AG04450 (cell line): ENCODE measurements at regions not wholly inside any gene's neighbourhood (a gene's known extent, or its start where the extent isn't known, plus 50 kb on each side); places are given as distances from the start of the nearest gene placed in this dataset.

Experiments used
- CTCF ChIA-PET: fragments of 300-600, 350-600 bp; formaldehyde crosslinking; extraction: SDS; loops from one replicate; lab custom pipeline; 2022; ENCODE audit warnings: antibody characterized with exemption, inconsistent platforms; lab: Charles Lee
- POLR2A ChIA-PET: fragments of 350-600 bp; formaldehyde crosslinking; extraction: SDS; loops from one replicate; lab custom pipeline; 2021; ENCODE audit warnings: antibody characterized with exemption, inconsistent platforms; lab: Yijun Ruan, JAX
- DNase-seq: peaks from one replicate; pipeline ENCODE4 v3.0.0-alpha.2; 2011; ENCODE audit warnings: low read depth, low spot score
- H3K27ac ChIP-seq: one replicate; pipeline ENCODE4 v1.5.1; 2012; ENCODE audit warnings: low read depth, low read length, control low read depth
- H3K27me3 ChIP-seq: one replicate; pipeline ENCODE4 v1.6.0; 2012; ENCODE audit warnings: low read length; ENCODE audit not compliant: control insufficient read depth, insufficient read depth
- H3K4me3 ChIP-seq: 2 replicates; pipeline ENCODE4 v1.5.1; 2011; ENCODE audit warnings: mild to moderate bottlenecking, low read depth, low read length, control low read depth
- H3K9me3 ChIP-seq: 2 replicates; pipeline ENCODE4 v1.5.1; 2012; ENCODE audit warnings: low read length; ENCODE audit not compliant: control insufficient read depth, insufficient read depth
- CTCF ChIP-seq: IDR thresholded peaks from 2 replicates; pipeline ENCODE4 v1.5.1; 2011; ENCODE audit warnings: low read depth, low read length, control low read depth, inconsistent platforms

GRCh38 chr2:65706411-65706810 is 274.0 kb upstream of the SPRED2 start:
- CTCF ChIA-PET, result no interaction called here
- no peak for TF ChIP-seq CTCF
- Histone ChIP-seq H3K9me3 (no peaks in the 10 kb centered on the region), H3K27me3 (peaks cover 15% of the 10 kb centered on the region), H3K27ac (no peak overlapping the region), H3K4me3 (no peak overlapping the region)
- no peak for DNase-seq
- POLR2A ChIA-PET, result no interaction called here

- CTCF ChIA-PET, result no interaction called here
- no peak for DNase-seq
- POLR2A ChIA-PET, result no interaction called here
- Histone ChIP-seq H3K9me3 (no peaks in the 10 kb centered on the region), H3K27ac (no peak overlapping the region), H3K4me3 (no peak overlapping the region), H3K27me3 (peaks cover 19% of the 10 kb centered on the region)
- no peak for TF ChIP-seq CTCF
These were observed 268.8 kb upstream of the SPRED2 start for GRCh38 chr2:65701191-65701590.

GRCh38 chr2:65700720-65701119 is 268.3 kb upstream of the SPRED2 start:
- Histone ChIP-seq H3K4me3 (no peak overlapping the region), H3K27me3 (peaks cover 20% of the 10 kb centered on the region), H3K27ac (no peak overlapping the region), H3K9me3 (no peaks in the 10 kb centered on the region)
- ChIA-PET CTCF (no interaction called here), POLR2A (no interaction called here)
- no peak for DNase-seq
- no peak for TF ChIP-seq CTCF

GRCh38 chr2:65700004-65700651 is 267.7 kb upstream of the SPRED2 start:
- CTCF ChIA-PET, result no interaction called here
- H3K27ac ChIP-seq, result no peak overlapping the region
- DNase-seq, result no peak
- no peak overlapping the region for H3K4me3 ChIP-seq
- no peaks in the 10 kb centered on the region for H3K9me3 ChIP-seq
- TF ChIP-seq CTCF, result no peak
- H3K27me3 ChIP-seq, result peaks cover 21% of the 10 kb centered on the region
- POLR2A ChIA-PET, result no interaction called here

GRCh38 chr2:65691816-65692215 is 259.4 kb upstream of the SPRED2 start:
- POLR2A ChIA-PET, result no interaction called here
- TF ChIP-seq CTCF, result no peak

More at GRCh38 chr2:65691816-65692215, 259.4 kb upstream of the SPRED2 start:
- Histone ChIP-seq H3K4me3 (no peak overlapping the region), H3K27ac (no peak overlapping the region), H3K27me3 (peaks cover 27% of the 10 kb centered on the region), H3K9me3 (no peaks in the 10 kb centered on the region)
- CTCF ChIA-PET, result no interaction called here
- DNase-seq, result no peak
